NCI-H226 (cell line): ENCODE measurements at regions not wholly inside any gene's neighbourhood (a gene's known extent, or its start where the extent isn't known, plus 50 kb on each side); places are given as distances from the start of the nearest gene placed in this dataset.

ENCODE experiments used
- DNase-seq: peaks from one replicate; pipeline ENCODE4 v3.0.0-alpha.2; 2015

DNA sequence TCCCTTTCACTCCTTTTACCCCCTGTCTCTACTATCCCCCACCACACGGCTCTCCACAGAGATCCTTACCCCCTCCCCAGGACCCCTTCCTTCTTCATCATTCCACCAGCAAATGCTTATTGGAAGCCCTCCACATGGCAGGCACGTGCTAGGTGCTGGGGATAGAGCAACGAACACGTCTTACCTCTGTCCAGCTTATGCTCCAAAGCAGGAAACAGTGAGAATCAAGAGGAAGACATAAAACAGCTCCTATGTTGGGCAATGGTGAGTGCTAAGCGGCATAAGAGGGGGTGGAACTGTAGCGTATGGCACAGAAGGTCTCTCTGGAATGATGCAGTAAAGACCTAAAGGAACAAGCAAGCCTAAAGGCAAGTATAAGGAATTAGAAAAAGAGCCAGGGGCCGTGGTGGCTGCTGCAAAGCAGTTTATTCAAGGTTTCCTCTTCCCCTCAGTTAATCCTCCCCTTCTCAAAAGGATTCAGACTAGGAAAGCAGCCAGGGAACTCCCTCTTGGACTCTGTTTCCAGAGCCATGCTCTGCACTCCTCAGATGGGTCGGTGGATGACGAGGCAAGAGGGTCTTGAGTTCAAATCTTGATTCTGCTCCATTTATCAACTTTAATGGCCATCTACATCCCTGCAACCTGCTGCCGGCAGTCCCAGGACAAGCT lies 289.4 kb downstream of the FOXO1 start:
- no peak for DNase-seq

DNA sequence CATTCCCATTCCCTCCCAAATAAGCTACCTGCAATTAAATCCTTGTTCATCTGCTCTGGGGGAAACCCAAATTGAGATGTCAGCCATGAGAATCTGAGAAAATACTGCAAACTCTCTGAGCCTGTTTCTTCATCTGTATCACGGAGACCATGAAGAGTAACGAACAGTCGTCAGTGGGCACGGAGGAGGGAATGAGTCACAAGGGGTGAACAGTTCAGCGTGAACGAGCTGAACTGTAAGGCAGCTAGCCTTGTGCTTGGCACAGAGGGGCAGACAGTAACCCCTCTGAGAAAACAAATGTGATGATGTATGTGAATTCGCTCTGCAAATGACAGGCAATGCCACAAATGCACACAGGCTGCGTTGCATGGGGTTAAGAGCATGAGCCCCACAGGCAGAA lies 288.7 kb downstream of the FOXO1 start:
- DNase-seq = no peak

DNA sequence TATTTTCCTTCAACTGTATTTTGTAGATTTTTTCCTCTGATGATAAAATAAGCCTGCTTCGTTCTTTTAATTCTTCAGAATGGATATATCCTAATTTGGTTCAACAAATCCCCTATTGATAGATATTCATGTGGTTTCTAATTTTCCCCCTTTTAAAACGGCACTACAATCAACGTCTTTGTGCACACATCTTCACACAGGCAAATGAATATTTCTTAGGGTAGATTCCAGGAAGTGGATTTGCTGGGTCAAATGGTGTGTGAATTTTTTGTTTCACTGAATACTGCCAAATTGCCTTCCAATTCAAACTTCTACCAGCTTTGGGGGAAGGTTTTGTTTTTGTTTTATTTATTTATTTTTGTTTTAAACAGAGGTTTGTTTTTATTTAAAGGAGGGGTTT lies 287.2 kb downstream of the FOXO1 start:
- DNase-seq = no peak

DNA sequence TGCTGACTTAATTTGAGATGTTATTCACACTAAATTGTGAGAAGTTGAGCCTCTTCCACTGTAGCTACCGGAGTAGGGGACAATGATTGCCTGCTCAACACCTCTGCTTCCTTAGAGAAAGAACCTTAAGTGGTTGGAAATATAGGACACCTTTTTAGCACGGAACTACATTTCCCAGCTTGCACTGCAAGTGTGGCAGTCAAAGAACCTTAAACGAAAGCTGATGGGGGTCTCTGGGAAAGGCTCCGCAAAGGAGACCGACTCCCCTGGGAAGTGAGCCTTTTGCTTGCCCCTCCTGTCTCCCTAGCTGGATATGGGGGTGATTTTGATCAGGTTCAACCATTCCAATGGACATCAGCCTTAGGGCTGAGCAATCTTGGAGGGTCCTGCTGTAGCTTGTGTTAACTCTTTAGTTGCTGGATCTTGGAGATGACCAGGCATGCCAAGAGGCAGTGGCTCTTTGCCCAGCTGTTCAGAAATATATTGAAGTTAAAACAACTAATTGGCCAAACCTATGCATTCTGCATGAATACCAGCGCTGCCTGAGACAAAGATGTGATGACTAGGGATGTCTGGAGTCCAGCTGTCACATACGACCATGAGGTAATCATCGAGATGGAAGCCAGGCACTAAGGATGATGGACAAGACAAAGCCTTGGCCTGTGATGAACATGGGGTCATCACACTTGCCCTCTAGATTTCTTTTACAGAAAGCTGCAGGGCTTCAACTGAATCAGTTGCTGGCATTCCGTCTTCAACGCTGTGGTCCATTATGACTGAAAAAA lies 286.5 kb downstream of the FOXO1 start:
- DNase-seq = no peak

DNA sequence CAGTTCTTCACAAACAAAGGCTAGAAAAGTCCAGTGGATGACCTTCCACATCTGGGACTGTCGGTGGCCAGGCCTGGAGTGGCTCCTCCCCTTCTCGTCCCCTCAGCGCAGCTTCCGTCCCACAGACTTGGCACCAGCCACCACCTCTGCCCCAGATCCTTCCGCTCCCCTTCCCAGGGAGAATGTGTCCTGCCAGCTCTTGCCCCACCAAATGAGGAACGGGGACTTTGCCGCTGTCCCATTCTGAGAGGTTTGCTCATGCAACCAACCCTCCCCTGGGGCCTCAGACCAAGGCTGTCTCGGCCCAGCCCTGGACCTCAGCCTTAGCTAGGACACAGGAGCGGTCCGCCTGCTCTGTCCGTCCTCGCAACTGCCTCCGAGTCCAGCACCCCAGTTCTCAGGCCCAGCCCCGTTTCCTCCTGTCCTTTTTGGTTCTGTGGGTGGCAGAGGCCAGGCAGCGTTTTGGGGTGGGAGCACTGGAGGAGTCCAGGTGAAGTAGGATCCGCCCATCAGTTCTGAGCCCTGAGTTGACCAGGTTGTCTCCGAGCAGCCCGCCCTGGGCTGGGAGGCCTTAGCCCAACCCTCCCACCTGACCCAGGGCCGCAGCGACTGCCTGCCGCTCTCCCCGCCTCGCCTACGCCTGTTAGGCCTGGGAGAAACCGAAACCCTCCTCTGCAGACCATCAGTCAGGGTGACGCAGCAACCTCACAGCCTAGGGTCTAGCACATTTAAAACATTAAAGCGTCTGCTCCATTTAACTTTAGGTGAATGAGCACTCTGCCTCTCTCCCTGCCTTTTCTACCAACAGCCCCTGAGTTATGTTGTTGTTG lies 284.3 kb downstream of the FOXO1 start:
- no peak for DNase-seq

DNA sequence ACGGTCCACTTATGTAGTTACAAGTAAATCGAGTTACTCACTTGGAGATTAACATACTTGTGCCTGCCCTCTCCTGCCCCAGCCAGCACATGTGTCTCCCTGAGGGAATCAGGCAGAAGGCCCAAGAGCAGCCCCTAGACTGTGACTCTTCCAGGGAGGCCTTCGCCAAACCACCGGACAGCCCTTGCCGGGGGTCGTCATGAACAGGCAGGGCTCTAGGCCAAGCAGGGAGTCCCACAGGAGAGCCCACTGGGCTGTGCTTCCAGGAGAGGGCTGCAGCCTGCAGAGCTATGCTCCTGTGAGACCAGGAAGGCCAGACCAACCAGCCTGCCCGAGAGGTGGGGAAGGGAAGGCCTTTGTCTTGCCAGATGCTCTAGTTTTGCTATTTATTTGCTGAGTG lies 283.3 kb downstream of the FOXO1 start:
- no peak for DNase-seq

DNA sequence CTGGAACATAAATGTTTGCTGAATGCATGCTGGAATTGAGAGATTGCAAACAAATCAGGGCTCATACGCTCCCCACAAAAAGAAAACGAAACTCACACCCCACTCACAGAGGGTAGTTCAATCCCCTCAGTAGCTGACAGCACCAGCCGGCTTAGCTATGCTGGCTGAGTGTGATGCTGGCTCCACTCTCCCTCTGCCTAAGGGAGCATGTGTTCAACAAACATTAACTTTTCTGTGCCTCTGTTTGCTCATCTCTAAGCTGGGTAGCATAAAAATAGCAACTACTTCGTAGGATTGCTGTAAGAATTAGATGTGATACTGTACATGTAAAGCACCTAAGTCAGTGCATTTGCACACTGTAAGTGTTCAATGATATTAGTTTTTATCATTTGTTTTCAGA lies 282.6 kb downstream of the FOXO1 start:
- no peak for DNase-seq

DNA sequence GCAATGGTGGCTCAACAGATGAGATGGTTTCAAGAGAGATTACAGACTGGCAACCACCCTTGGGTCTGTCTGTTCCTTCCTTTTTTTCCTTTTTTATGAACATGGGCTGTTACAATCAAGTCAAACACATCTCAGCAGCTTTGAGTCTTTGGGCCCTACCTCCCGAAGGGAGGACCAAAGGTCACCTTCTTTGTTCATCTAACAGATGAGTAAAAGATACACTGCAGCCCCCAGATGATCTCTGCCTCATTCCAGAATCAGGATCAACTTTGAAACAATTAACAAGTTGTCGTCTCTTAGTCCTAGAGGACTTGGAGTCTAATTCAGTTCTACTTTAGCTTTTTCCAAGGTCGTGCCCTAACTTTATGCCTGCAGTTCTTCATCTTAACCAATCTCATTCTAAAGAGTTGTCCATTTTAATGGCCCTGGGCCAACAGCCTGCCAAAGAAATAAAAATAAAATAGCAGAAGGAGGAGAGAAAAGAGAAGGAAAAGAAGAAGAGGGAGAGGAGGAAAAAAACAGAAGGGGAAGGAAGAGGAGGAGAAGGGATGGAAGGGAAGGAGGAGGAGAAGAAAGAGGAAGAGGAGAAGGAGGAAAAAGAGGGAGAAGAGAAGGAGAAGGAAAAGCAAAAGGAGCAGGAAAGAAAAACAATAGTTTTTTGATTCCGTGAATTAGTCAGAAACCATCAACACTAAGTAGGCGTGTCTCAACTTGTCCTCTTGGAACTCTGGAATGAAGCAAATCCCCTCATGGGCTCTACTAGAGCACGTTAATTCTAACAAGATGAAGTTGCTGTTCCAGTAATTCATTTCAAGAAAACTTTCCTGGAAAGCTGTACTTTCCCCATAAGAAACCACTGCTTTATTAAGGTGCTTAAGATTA lies 281.2 kb downstream of the FOXO1 start:
- DNase-seq = no peak

DNA sequence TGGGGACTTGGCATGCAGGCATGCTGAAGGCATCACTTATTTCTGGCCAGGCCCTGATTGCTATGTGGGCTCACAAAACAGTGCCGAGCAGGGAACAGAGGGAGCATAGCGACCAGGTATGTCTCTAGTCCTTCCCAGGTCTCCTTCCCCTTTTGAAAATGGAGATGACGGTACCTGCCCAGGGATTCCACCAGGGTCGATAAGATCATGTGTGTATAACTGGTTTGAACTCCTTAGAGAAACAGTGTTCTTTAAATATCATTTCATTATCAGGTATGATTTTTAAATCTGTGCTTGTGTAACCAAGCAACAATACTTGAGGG lies 280.6 kb downstream of the FOXO1 start:
- no peak for DNase-seq

DNA sequence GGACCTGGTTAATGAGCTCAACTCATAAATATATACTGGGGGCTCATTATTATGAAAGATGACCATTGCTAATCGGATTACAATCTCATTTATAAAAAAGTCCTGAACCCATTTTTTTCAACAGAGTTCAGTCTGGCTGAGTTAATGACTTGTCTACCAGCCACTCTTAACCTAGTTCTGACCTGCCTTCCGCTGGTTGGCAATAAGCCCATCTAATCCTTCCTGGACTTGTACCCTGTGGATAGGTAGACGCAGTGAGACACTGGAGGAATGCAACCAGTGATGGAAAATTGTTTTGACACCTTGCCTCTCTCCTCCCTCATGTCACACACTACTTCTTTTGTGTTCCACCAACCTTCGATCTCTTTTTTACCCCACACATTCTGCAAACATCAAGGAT lies 279.9 kb downstream of the FOXO1 start:
- no peak for DNase-seq

DNA sequence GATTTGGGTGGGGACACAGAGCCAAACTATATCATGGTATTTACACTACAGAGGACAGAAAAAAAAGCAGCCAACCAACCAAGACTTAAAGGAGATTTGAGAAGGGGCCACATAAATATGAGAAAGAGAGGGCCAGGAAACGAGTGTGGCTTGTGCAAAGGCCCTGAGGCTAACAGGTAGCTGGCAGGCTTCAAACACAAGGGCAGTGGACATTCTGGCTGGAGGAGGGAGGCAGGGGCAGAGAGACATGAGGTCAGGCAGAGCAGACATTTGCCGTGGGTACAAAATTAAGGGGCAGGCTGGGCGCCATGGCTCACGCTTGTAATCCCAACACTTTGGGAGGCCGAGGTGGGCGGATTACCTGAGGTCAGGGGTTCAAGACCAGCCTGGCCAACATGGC lies 278.7 kb downstream of the FOXO1 start:
- no peak for DNase-seq

DNA sequence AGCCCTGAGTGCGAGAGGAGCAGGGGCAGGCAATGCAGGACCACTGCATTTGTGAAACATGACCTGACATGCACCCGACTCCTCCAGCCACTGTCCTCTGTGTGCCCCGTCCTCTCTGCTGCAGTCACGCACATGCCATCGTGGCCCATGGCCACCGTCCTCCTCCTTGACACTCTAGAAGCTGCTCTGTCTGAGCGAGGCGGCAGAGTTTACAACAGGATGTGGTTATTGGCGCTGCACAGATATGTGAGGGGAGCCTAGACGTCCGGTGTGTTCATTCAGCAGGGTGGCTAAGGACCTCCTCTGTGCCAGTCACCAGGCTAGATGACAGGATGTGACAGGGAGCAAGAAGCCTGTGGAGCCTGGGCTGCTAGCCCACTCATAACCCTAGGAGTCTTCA lies 277.8 kb downstream of the FOXO1 start:
- DNase-seq = no peak

DNA sequence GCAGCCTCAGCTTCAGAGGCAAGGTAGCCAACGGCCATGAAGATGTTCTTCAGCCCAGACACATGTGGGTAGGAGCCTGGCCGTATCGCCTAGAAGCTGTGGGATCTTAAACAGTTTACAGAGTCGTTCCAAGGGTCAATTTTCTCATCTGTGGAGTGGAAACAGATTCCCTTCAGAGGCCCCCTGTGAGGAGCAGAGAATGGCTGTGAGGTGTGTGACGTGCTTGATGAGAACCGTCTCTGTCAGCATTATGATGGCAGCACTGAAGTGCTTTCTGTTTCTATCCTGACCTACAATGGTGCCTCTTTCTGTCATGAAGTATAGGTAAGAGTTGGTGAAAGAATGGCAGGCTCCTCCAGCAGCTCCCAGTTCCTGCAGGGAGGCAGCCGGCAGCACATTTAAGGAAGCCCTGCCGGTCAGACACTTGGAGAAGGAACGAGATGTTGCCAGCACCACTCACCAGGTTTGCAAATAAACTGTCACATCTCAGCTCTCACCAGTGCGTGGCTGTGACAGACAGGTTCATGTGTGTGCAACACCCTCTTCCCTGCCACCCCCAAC lies 277.3 kb downstream of the FOXO1 start:
- no peak for DNase-seq

DNA sequence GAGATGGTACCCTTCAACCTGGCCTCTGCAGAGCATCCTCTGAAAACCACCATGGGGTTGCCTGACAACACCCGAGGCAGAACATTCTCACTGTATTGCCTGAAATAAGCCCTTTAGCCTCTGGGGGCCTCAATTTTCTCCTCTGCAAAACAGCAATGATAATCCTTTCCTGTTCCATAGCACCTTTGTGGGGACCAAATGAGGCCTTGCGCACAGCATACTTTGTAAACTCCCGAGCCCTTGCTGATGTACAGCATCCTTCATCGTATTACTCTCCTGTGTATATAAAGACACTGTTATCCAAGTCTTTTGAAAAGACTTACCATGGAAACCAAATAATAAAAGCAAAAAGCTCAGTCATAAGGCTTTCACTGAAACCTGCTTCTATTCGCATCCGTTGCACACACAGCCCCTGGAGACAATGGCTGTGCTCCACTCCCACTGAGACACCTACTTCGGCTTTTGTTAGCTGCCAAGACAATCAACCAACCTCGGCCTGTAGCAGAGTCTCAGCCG lies 276.0 kb downstream of the FOXO1 start:
- DNase-seq = no peak

DNA sequence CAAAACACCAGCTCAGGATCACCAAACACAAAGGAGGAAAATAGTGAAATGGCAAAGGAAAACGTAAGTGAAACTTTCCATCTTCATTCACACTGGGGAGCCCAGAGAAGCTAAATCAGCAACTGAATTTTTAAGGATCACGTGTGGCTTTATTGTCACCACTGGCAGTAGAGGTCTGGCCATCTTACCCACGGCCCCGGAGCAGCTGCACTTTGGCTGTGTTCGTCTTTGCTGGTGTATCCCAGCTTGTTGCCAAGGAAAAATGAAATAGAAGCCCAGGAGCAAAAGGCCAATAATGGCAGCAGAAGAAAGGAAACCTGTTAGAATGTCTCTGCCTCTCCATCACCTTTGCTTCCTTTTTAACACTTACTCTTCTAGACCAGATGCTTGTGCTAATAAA lies 274.7 kb downstream of the FOXO1 start:
- no peak for DNase-seq

DNA sequence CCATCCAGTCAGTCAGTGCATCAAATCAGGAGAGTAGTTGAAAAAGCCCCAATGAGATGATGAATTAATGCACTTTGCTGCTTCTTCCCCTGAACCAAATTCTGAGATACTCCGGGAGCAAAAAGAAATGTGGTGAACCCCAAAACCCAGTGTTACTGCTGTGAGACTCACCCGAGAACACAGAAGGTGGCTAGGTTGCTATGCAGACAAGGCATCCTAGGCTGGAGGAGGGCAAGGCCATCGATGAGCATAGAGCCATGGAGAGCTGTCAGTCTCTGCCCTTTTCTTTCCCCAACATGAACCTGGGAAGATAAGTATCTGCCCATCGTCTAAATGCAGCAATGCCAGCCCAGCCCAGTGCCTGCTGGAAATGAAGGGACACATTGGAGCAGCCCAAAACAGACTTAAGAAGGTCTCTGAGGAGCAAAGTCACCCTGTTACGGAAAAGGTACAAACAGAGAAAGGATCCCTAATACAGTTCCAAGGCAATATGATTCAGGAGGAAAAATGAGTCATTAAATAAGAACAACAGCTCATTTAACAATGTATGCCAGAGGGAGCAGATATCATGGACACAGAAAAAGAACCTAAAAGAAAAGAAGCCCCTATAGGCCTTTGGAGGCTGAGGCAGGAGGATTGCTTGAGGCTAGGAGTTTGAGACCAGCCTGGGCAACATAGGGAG lies 272.0 kb downstream of the FOXO1 start:
- DNase-seq = no peak

DNA sequence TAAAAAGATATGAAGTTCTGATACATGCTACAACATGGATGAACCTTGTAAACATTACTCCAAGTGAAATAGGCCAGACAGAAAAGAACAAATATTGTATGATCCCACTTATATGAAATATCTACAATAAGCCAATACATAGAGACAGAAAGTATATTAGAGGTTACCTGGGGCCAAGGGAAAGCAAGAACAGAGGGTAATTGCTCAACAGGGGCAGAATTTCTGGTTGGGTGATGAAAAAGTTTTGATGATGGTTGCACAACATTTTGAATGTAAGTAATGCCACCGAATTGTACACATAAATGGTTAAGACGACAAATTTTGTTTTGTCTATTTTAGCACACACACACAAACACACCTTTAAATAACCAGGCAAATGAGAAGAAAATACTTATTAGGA lies 268.4 kb downstream of the FOXO1 start:
- DNase-seq = no peak

DNA sequence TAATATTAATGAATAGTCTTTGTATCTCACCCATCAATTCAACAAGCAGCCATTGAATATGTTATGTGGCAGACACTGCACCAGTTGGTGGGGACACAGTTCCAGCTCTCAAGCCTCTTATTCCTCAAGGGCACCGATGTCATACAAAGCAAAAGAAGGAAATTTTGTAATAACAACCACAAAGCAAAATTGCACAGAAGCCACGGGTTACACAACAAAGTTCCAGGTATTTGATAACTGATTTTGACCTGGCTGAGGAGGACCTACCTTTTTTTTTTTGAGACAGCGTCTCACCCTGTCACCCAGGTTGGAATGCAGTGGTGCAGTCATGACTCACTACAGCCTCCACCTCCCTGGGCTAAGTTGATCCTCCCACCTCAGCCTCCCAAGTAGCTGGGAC lies 266.7 kb downstream of the FOXO1 start:
- DNase-seq = no peak

DNA sequence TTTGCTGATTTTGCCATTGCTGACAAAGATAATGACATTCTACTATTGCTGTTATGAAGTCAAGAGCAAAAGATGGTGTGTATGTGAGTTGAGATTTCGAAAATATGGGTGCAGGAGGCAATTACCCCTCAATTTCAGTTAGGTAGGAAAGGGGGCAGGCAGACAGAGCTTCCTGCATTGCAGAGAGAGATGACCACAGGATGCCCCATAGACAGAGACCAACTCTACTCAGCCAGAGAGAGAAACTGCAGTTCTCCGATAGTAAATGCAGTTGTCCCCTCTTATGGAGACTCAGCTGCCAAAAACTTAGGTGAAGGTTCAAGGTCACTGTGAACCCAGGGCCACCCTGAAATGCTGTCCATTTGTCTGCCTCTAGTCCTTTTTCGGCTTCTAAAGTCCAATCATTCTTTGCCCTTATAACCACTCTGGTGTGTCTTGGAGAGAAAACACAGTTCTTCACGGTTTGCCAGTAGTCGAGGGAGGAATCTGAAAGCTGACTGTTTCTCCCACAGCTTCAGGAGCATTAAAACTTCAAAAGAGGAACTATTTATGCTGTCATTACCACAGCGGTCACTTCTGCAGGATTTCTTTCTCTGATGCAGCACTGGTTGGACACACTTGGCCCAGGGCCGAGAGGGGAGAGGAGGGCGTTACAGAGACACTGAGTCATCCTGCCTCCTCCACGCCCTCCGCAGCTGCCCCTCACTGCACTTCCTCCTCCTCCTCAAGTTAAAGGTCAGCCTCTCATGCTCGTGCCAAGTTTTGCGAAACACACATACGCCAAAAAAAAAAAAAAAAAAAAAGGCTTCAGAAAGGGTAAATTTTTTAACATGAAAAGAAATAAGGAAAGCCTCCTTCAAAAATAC lies 264.3 kb downstream of the FOXO1 start:
- DNase-seq = peak; percentile 88

DNA sequence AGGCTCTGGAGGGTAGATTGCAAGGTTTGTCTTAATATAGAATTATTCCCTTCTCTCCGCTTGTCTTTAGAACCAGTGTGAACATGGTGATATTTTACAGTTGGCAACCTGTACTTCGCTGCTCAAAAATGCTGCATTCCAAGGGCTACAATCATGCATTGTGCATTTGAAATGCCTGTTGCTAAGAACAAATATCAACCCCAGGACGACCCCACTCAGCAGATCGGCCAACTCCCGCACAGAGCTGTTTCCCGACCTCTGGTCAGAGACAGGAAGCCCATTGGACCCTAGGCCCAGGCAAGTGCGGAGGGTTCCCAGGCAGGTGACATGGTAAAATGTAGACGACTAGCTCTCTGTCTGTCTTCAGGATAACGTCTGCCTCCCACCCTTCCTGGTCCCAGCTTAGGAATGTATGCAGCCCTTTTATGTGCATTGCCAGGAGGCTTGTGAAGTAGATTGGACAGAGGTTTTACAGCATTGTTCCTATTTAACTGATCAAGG lies 263.5 kb downstream of the FOXO1 start:
- DNase-seq = peak; percentile 76
